ENCODE measurements at regions not wholly inside any gene's neighbourhood (a gene's known extent, or its start where the extent isn't known, plus 50 kb on each side); places are given as distances from the start of the nearest gene placed in this dataset.

- DNase-seq, result no peak
- Mint-ChIP-seq H3K4me3 (no peak overlapping the region), H3K36me3 (ENCODE audit: low read depth) (peaks cover 6% of the 10 kb centered on the region; the same call in 1 of the 2 replicates), H3K4me1 (ENCODE audit: low read depth) (no peaks in the 10 kb centered on the region), H3K9me3 (peaks cover 14% of the 10 kb centered on the region), H3K27ac (no peak overlapping the region), H3K27me3 (ENCODE audit: insufficient read depth) (no peaks in the 10 kb centered on the region)
- no peak for TF ChIP-seq CTCF (IDR thresholded peaks at IDR 0.05)
Measured at GRCh38 chr5:114953565-114953964, 216.1 kb downstream of the TRIM36 start.

DNA sequence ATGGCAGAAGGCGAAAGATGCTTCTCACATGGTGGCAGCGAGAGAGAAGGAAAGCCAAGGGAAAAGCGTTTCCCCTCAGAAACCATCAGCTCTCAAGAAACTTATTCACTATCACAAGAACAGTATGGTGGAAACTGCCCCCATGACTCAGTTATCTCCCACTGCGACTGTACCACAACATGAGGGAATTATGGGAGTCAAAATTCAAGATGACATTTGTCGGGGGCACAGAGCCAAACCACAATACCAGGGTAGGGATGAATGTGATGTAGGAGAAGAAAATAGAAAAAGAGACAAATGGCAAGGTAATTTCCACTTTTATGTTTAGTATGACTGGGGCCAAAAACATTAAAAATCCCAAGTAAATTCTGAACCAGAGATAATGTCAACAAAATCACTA is 216.8 kb downstream of the TRIM36 start:
- Mint-ChIP-seq H3K4me1 (ENCODE audit: low read depth) (no peaks in the 10 kb centered on the region), H3K36me3 (ENCODE audit: low read depth) (peaks cover 6% of the 10 kb centered on the region; the same call in 1 of the 2 replicates), H3K27me3 (ENCODE audit: insufficient read depth) (no peaks in the 10 kb centered on the region), H3K27ac (no peak overlapping the region), H3K4me3 (no peak overlapping the region), H3K9me3 (peaks cover 13% of the 10 kb centered on the region)
- no peak for DNase-seq
- no peak for TF ChIP-seq CTCF (IDR thresholded peaks at IDR 0.05)

DNA sequence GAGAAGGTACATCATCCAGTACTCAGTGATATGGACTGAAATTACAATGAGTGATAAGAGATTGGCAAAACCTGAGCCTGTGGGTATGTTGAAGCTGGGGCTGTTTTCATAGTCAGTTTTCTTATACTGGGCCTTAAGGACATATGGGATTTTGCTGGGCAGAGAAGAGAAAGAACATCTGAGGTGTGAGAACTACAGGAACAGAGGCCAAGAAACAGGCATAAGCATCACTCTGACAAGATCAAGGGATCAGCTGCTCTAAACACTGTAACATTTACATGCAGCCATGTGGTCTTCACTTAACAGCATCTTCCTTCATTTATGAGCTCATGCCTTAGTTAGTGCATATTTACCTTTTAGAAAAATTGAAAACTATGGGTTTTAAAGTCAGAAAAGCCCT is 220.0 kb downstream of the TRIM36 start:
- Mint-ChIP-seq H3K4me1 (ENCODE audit: low read depth) (no peaks in the 10 kb centered on the region), H3K36me3 (ENCODE audit: low read depth) (peaks cover 6% of the 10 kb centered on the region; the same call in 1 of the 2 replicates), H3K9me3 (peaks cover 15% of the 10 kb centered on the region), H3K4me3 (no peak overlapping the region), H3K27me3 (ENCODE audit: insufficient read depth) (no peaks in the 10 kb centered on the region), H3K27ac (no peak overlapping the region)
- TF ChIP-seq CTCF (IDR thresholded peaks at IDR 0.05), result no peak
- DNase-seq, result no peak

GRCh38 chr5:114948986-114949621 is 220.6 kb downstream of the TRIM36 start:
- Mint-ChIP-seq H3K4me1 (ENCODE audit: low read depth) (no peaks in the 10 kb centered on the region), H3K27me3 (ENCODE audit: insufficient read depth) (no peaks in the 10 kb centered on the region), H3K36me3 (ENCODE audit: low read depth) (peaks cover 1% of the 10 kb centered on the region; the same call in 1 of the 2 replicates), H3K27ac (no peak overlapping the region), H3K4me3 (no peak overlapping the region), H3K9me3 (peaks cover 9% of the 10 kb centered on the region)
- TF ChIP-seq CTCF (IDR thresholded peaks at IDR 0.05), result no peak
- DNase-seq, result no peak

DNA sequence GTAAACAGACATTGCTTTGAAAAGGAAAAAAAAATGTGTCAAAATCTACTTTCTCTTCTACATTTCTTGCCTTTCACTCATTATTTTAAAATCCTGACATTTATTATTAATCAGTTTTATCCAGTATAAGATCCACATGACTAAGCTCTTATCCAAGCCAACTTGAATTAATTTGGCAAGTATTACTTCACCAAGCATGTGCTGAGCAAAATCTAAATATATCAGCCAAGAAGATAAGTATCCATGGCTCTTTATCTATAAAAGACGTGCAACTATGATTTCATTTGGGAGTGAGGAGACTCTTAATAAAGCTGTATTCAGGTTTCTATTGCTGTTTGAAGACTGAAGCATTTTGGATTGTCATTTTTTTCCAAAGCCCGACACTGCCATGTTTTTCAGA is 221.3 kb downstream of the TRIM36 start:
- no peaks in the 10 kb centered on the region for H3K4me1 Mint-ChIP-seq (ENCODE audit: low read depth)
- H3K4me3 Mint-ChIP-seq, result no peak overlapping the region
- no peak for TF ChIP-seq CTCF (IDR thresholded peaks at IDR 0.05)
- H3K9me3 Mint-ChIP-seq, result peaks cover 4% of the 10 kb centered on the region; the same call in 1 of the 2 replicates
- no peaks in the 10 kb centered on the region for H3K36me3 Mint-ChIP-seq (ENCODE audit: low read depth)
- no peaks in the 10 kb centered on the region for H3K27me3 Mint-ChIP-seq (ENCODE audit: insufficient read depth)
- H3K27ac Mint-ChIP-seq, result no peak overlapping the region
- DNase-seq, result no peak
